NOMO-1 treated with DMSO at 0.1 percent for 48 hours (cell line): ENCODE measurements at regions not wholly inside any gene's neighbourhood (a gene's known extent, or its start where the extent isn't known, plus 50 kb on each side); places are given as distances from the start of the nearest gene placed in this dataset.
"Not testable (repeated sequence)": the region's sequence is repeated elsewhere in the genome, so short reads cannot be mapped to it uniquely, and the experiment has no call there.

Source experiments
- DNase-seq: peaks from one replicate; lab custom pipeline; 2025; ENCODE audit not compliant: unreplicated experiment; lab: John Stamatoyannopoulos, UW

DNA sequence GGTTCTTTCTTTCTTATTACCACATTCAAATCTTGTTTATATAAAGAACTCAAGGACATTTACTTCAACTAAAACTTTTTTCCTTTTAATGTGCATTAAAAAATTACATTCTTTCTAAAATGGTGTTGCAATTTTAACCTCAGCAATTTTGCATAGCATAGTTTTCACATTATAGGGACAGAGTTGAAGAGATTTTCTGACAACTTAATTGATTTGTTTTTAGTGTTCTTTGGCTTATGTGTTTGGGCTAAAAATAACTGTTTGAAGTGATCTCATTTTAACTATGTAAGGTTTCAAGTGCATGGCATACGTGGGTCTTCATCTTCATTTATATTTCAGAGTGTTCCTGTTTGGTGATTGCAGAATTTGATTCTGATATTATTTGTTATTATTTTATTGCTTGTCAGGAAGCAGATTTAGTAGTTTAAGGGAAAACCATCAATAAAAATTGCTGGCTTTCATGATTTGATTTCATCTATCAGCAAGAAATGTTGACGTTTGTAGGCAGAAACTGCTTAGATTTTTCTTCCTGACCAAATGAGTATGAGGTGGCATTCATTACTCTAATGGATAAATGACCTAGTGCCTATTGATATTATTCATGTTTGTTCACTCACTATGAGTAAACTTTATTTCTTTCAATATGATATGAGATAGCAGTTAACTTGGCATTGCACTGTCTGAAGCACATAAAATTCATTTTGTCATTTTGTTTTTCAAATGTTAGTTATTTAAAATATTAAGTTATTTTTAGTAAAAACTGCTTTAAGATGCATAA lies 398.4 kb downstream of the NUP35 start:
- no peak for DNase-seq

- DNase-seq, result no peak
Measured at GRCh38 chr2:183530333-183530901, 406.2 kb downstream of the NUP35 start.

GRCh38 chr2:183532514-183532913 lies 408.3 kb downstream of the NUP35 start:
- DNase-seq, result no peak

DNA sequence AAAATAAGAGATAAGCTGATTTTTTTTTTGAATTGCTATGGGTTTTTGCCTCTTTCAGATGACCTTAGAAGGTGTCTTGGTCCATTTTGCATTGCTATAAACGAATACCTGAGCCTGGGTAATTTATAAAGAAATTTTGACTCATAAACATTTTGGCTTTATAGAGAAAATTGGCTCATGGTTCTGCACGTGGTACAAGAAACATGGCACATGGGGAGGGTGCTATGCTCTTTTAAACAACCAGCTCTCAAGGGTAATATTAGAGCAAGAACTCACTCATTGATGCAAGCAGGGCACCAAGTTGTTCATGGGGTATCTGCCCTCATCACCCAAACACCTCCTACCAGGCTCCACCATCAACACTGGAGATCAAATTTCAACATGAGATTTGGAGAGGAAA lies 408.8 kb downstream of the NUP35 start:
- no peak for DNase-seq

- no peak for DNase-seq
Measured at GRCh38 chr2:183536290-183536689, 412.0 kb downstream of the NUP35 start.

DNA sequence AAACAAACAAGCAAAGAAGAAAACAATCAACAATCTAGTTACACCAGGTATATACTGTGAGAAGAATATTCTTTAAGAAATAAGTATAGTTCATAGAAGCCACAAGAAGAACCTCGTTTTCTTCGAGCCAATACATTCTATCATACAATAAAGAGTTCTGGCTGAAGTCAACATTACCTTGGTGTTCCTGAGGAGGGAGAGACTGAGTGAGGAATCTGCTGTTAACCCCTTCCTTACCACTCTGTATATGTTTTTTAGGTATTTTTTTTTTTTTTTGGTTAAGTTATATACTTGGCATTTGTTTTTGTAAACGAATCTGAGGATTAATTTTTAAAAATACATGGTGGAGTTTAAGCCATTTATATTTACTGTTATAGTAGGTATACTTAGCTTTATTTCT lies 412.5 kb downstream of the NUP35 start:
- DNase-seq, result no peak

GRCh38 chr2:183541766-183542165 lies 417.5 kb downstream of the NUP35 start:
- DNase-seq, result no peak

DNA sequence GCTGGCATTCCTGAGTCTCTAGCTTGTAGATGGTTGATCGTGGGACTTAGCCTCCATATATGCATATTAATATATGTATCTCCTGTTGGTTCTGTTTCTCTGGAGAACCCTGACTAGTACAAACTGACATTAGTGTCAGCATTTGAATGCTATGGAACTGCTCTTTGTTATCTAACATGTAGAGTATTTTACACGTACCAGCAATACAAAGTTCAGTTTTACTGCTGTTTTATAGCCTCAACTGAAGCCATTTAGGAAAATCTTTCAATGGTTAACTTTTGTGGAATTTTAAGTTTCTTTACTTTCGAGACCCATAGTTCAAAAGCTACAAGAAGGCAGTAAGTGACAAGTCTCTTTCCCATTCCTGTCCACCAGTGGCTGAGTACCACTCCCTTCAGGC lies 418.4 kb downstream of the NUP35 start:
- no peak for DNase-seq

GRCh38 chr2:183543222-183543621 lies 419.0 kb downstream of the NUP35 start:
- DNase-seq, result no peak

DNA sequence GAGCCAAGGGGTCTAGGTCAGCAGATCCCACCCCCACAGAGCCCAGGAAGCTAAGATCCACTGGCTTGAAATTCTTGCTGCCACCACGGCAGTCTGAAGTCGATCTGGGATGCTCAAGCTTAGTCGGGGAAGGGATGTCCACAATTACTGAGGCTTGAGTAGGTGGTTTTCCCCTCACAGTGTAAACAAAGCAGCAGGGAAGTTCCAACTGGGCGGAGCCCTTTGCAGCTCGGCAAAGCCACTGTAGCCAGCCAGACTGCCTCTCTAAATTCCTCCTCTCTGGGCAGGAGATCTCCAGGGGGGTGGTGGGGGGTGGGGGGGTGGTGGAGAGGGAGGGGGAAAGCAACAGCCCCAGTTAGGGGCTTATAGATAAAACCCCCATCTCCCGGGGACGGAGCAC lies 419.5 kb downstream of the NUP35 start:
- no peak for DNase-seq

- not testable (repeated sequence) for DNase-seq
Measured at GRCh38 chr2:183546560-183547350, 422.5 kb downstream of the NUP35 start.

DNA sequence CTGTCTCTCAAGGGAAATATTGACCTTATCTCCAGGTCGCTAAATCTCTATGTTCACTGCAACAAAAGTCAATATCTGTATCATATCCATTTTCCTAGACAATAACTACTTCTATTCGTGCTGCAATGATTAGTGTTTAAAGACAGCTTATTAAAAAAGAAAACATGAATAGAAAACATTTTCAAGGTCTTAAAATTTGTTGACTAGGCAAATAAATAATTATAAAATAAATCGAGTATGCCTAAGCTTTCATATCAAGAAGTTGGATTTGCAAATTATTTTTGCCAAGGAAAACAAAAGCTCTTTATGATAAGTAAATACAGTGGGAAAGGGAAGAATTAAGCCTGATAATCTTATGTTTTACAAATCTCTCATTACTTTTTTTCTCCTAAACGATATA lies 428.5 kb downstream of the NUP35 start:
- DNase-seq, result no peak

- DNase-seq, result no peak
Measured at GRCh38 chr2:183564726-183565125, 440.5 kb downstream of the NUP35 start.

GRCh38 chr2:183575481-183575880 lies 451.2 kb downstream of the NUP35 start:
- no peak for DNase-seq

DNA sequence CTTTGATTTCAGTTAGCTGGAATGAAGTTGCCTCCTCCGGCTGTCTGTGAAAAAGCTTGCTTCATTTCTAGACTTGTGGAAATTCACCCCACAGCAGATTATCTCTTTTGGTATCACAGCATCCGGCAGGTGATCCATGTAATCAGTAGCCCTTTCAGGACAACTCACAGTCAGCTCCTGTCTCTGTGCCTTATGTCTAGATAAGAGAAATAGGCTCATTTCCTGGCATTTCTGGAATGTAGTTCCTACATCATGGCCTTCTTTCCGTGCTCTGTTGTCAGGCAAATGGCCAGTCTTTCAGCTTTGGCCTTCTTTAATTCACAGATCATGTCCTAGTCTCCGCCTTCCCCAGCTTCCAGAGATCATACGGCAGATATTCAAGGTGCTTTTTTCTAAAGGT lies 455.4 kb downstream of the NUP35 start:
- DNase-seq, result no peak

DNA sequence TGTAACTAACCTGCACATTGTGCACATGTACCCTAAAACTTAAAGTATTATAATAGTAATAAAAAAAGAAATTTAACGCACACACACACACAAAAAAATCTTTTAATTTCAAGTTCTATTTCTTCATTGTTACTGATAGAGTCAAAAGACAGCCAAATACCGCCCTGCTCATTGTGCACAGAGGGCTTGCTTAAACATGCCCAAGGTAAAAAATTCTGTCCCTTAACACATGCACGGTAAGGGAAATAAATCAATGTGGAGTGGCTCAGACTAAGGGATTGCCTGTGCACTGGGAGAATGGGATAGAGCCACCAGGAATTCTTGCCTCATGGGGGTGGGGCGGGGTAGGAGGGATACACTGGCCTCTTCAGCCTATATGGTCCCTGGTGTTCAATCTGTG lies 468.0 kb downstream of the NUP35 start:
- no peak for DNase-seq

DNA sequence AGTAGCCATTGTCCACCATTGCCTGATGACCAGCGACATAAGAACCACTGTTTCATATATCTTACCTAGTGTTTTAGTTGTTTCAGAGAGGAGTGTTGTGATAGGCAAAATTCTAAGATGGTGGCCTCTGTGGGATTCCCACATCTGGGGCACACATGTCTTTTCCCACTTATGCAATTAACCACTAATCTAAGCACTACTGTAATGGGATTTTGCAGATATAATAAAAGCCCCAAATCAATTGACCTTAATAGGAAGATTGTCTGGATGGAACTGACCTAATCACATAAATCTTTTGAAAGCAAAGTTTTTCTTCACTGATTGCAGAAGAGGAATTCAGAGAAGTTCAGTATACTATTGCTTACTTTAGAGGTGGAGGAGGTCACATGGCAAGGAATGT lies 469.9 kb downstream of the NUP35 start:
- no peak for DNase-seq

- no peak for DNase-seq
Measured at GRCh38 chr2:183597841-183598240, 473.6 kb downstream of the NUP35 start.

DNA sequence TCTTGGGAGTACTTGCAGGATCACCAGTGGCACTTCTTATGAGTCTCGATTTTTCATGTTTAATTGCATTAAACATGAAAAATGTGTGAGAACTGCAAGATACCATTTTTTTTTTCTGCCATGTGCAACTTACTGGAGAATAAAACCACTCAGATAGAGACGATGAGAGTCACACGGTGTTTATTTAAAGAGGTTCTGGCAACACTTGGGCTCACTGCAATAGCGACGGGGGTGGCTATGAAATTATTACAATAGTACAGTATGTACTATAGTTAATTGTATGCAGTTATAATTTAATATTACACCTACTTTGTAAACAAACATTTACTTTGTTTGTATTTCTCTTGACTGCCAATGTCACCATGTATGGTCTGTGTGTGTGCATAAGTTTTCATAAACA lies 479.8 kb downstream of the NUP35 start:
- DNase-seq, result no peak

- DNase-seq, result no peak
Measured at GRCh38 chr2:183605440-183605839, 481.2 kb downstream of the NUP35 start.

- no peak for DNase-seq
Measured at GRCh38 chr2:183606022-183606717, 481.9 kb downstream of the NUP35 start.

- DNase-seq, result no peak
Measured at GRCh38 chr2:183606718-183607085, 482.5 kb downstream of the NUP35 start.
